ENCODE measurements at regions not wholly inside any gene's neighbourhood (a gene's known extent, or its start where the extent isn't known, plus 50 kb on each side); places are given as distances from the start of the nearest gene placed in this dataset.

DNA sequence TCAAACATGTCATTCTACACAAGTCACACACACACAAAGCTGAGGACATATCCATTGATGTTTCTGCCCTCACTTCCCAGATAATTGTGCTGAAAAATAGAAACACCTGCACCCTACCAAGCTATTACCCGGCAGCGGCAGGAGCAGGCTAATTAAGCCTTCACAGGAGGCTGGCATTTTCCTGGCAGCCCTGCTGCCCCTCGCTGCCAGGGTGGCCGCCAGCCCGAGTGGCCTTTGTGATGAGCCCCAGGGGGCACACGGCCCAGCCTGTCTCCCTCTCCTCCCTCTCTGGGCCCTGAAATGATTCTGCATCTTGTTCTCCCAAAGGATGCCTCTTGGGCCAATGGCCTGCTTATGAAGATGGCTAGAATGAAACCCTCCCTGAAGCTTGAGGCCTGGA lies 76.2 kb upstream of the TP53I11 start (continued):
- TF ChIP-seq, protein P1, sequence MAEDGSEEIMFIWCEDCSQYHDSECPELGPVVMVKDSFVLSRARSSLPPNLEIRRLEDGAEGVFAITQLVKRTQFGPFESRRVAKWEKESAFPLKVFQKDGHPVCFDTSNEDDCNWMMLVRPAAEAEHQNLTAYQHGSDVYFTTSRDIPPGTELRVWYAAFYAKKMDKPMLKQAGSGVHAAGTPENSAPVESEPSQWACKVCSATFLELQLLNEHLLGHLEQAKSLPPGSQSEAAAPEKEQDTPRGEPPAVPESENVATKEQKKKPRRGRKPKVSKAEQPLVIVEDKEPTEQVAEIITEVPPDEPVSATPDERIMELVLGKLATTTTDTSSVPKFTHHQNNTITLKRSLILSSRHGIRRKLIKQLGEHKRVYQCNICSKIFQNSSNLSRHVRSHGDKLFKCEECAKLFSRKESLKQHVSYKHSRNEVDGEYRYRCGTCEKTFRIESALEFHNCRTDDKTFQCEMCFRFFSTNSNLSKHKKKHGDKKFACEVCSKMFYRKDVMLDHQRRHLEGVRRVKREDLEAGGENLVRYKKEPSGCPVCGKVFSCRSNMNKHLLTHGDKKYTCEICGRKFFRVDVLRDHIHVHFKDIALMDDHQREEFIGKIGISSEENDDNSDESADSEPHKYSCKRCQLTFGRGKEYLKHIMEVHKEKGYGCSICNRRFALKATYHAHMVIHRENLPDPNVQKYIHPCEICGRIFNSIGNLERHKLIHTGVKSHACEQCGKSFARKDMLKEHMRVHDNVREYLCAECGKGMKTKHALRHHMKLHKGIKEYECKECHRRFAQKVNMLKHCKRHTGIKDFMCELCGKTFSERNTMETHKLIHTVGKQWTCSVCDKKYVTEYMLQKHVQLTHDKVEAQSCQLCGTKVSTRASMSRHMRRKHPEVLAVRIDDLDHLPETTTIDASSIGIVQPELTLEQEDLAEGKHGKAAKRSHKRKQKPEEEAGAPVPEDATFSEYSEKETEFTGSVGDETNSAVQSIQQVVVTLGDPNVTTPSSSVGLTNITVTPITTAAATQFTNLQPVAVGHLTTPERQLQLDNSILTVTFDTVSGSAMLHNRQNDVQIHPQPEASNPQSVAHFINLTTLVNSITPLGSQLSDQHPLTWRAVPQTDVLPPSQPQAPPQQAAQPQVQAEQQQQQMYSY (CRISPR knock-in tag; IDR thresholded peaks at IDR 0.05) = no peak
- TF ChIP-seq, protein P2, sequence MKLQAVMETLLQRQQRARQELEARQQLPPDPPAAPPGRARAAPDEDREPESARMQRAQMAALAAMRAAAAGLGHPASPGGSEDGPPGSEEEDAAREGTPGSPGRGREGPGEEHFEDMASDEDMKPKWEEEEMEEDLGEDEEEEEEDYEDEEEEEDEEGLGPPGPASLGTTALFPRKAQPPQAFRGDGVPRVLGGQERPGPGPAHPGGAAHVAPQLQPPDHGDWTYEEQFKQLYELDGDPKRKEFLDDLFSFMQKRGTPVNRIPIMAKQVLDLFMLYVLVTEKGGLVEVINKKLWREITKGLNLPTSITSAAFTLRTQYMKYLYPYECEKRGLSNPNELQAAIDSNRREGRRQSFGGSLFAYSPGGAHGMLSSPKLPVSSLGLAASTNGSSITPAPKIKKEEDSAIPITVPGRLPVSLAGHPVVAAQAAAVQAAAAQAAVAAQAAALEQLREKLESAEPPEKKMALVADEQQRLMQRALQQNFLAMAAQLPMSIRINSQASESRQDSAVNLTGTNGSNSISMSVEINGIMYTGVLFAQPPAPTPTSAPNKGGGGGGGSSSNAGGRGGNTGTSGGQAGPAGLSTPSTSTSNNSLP (IDR thresholded peaks at IDR 0.05; ENCODE audit: low read depth, low read length) = no peak
- TF ChIP-seq, protein P3, sequence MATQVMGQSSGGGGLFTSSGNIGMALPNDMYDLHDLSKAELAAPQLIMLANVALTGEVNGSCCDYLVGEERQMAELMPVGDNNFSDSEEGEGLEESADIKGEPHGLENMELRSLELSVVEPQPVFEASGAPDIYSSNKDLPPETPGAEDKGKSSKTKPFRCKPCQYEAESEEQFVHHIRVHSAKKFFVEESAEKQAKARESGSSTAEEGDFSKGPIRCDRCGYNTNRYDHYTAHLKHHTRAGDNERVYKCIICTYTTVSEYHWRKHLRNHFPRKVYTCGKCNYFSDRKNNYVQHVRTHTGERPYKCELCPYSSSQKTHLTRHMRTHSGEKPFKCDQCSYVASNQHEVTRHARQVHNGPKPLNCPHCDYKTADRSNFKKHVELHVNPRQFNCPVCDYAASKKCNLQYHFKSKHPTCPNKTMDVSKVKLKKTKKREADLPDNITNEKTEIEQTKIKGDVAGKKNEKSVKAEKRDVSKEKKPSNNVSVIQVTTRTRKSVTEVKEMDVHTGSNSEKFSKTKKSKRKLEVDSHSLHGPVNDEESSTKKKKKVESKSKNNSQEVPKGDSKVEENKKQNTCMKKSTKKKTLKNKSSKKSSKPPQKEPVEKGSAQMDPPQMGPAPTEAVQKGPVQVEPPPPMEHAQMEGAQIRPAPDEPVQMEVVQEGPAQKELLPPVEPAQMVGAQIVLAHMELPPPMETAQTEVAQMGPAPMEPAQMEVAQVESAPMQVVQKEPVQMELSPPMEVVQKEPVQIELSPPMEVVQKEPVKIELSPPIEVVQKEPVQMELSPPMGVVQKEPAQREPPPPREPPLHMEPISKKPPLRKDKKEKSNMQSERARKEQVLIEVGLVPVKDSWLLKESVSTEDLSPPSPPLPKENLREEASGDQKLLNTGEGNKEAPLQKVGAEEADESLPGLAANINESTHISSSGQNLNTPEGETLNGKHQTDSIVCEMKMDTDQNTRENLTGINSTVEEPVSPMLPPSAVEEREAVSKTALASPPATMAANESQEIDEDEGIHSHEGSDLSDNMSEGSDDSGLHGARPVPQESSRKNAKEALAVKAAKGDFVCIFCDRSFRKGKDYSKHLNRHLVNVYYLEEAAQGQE (IDR thresholded peaks at IDR 0.05; ENCODE audit: borderline replicate concordance in 1 of 2, low read depth in 1 of 2, low read length in 2 of 2) = no peak
- TF ChIP-seq REL (CRISPR knock-in tag; conservative IDR thresholded peaks at IDR 0.05) = no peak
- no peak for TF ChIP-seq ZNF260 (CRISPR knock-in tag; IDR thresholded peaks at IDR 0.05; ENCODE audit: borderline replicate concordance, low read depth)
- TF ChIP-seq MED8 (CRISPR knock-in tag; IDR thresholded peaks at IDR 0.05; ENCODE audit: insufficient replicate concordance) = no peak
- TF ChIP-seq NCOR1 (IDR thresholded peaks at IDR 0.05; ENCODE audit: borderline replicate concordance, low read length) = no peak
- TF ChIP-seq ZGPAT (CRISPR knock-in tag; IDR thresholded peaks at IDR 0.05) = no peak
- no peak for TF ChIP-seq BCL3 (CRISPR knock-in tag; IDR thresholded peaks at IDR 0.05)
- no peak for TF ChIP-seq ZHX1 (CRISPR knock-in tag; IDR thresholded peaks at IDR 0.05; ENCODE audit: low read depth)
